Tibial artery (tissue), 4 donors: ENCODE measurements at regions not wholly inside any gene's neighbourhood (a gene's known extent, or its start where the extent isn't known, plus 50 kb on each side); places are given as distances from the start of the nearest gene placed in this dataset.

Experiments
- DNase-seq, 2 donors: peaks; one replicate each; pipeline ENCODE4 v3.0.0-alpha.2; 2019
- H3K27ac ChIP-seq, 2 donors: fragments of 200-600 bp; sonication (generic) in 1 of 2; 1 replicate in 1 of 2; 2 replicates in 1 of 2; pipeline ENCODE4 v1.5.1; 2018 to 2019; ENCODE audit warnings: mild to moderate bottlenecking in 1 of 2
- H3K27me3 ChIP-seq, 2 donors: fragments of 200-600 bp; sonication (generic) in 1 of 2; one replicate each; pipeline versions ENCODE4 v1.5.1 to v1.6.0; 2016 to 2019
- H3K36me3 ChIP-seq, 3 donors: fragments of 200-600 bp; sonication (generic) in 2 of 3; one replicate each; pipeline ENCODE4 v1.5.1; 2016 to 2019; ENCODE audit warnings: mild to moderate bottlenecking in 2 of 3
- H3K4me1 ChIP-seq, 4 donors: fragments of 200-600 bp; sonication (generic) in 2 of 4; 1 replicate in 3 of 4; 2 replicates in 1 of 4; pipeline ENCODE4 v1.5.1; 2016 to 2019
- H3K4me3 ChIP-seq, 2 donors: fragments of 200-600 bp; sonication (generic) in 1 of 2; 1 replicate in 1 of 2; 2 replicates in 1 of 2; pipeline ENCODE4 v1.5.1; 2018 to 2019; ENCODE audit warnings: mild to moderate bottlenecking in 2 of 2
- H3K9me3 ChIP-seq, 3 donors: fragments of 200-600 bp; sonication (generic) in 1 of 3; one replicate each; pipeline ENCODE4 v1.5.1; 2016 to 2019
- intact Hi-C: fragments of 100-400 bp; cut with DNase I; formaldehyde crosslinking; loops from one replicate; pipeline ENCODE4 v1.15.0; 2023; ENCODE audit warnings: low total_unique reads
- TF ChIP-seq, protein P1 (sequence below), 2 experiments: fragments of 200-600 bp in 1 of 2; fragments of 450-650 bp in 1 of 2; IDR thresholded peaks; one replicate each; pipeline ENCODE4 v1.5.1; 2017 to 2019; ENCODE audit warnings: antibody characterized with exemption in 2 of 2, mild to moderate bottlenecking in 1 of 2, moderate library complexity in 1 of 2

DNA sequence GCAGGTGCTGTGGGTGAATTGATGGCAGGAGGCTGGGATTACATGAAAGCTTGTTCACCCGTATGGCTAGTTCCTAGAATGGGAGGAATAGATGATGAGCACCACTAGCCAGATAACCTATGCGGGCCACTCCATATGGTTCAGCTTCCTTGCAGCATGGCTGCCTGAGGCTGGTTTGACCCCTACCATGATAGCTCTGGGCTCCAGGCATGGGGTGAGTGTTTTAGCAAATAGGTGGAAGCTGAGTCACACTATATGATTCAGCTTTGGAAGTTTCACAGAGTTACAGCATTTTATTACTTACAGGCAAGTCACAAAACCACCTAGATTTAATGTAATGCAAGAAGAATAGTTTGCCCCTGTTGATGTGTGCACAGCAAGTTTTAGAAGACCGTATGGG is 603.2 kb downstream of the STIM2 start:
- intact Hi-C loops: no loop called here
- TF ChIP-seq, protein P1, sequence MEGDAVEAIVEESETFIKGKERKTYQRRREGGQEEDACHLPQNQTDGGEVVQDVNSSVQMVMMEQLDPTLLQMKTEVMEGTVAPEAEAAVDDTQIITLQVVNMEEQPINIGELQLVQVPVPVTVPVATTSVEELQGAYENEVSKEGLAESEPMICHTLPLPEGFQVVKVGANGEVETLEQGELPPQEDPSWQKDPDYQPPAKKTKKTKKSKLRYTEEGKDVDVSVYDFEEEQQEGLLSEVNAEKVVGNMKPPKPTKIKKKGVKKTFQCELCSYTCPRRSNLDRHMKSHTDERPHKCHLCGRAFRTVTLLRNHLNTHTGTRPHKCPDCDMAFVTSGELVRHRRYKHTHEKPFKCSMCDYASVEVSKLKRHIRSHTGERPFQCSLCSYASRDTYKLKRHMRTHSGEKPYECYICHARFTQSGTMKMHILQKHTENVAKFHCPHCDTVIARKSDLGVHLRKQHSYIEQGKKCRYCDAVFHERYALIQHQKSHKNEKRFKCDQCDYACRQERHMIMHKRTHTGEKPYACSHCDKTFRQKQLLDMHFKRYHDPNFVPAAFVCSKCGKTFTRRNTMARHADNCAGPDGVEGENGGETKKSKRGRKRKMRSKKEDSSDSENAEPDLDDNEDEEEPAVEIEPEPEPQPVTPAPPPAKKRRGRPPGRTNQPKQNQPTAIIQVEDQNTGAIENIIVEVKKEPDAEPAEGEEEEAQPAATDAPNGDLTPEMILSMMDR (IDR thresholded peaks at IDR 0.05): no peak
- H3K4me3 ChIP-seq: no peak overlapping the region
- no peaks in the 10 kb centered on the region for H3K9me3 ChIP-seq
- H3K27me3 ChIP-seq: no peaks in the 10 kb centered on the region
- H3K36me3 ChIP-seq: no peaks in the 10 kb centered on the region
- no peak for DNase-seq
- H3K4me1 ChIP-seq: no peaks in the 10 kb centered on the region
- H3K27ac ChIP-seq: no peak overlapping the region

DNA sequence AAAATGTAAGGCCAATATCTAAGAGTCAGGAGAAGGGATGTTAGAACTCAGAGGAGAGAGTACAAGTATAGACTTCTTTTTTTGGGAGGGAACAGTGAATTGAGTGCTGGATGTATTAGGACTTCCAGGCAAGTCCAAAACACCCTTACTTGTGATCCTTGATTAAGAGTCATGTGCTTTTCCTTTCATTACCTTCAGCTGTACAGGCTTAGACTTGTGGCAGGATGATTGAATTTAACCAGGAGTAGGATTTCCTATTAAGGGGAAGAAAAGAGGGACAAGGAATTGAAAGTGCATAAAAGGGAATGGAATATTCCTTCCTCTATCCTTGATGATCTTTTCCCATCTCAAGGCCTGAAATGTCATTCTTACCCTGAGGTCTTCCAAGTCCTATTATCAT is 606.7 kb downstream of the STIM2 start:
- DNase-seq: no peak
- TF ChIP-seq, protein P1 (IDR thresholded peaks at IDR 0.05): no peak
- H3K36me3 ChIP-seq: no peaks in the 10 kb centered on the region

DNA sequence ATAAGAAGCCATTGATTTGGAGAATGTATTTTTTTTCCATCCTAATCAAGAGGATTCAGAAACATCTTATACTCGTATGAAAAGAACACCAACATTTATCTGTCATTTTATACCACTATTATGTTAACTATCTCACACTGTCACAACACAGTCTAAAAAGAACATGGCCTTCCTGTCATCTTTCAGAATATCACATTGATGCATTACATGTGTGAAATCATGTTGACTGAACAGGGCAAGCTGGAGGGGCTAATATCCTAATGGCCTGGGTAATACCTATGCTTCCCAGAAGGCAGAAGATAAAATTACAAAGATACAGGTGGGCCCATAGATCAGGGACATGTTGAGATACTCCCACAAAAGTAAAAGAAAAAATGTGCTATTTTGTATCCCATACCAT is 611.7 kb downstream of the STIM2 start:
- H3K4me1 ChIP-seq: no peaks in the 10 kb centered on the region
- H3K36me3 ChIP-seq: no peaks in the 10 kb centered on the region
- H3K27me3 ChIP-seq: no peaks in the 10 kb centered on the region
- no peak overlapping the region for H3K4me3 ChIP-seq
- no peak for DNase-seq
- intact Hi-C loops: no loop called here
- TF ChIP-seq, protein P1 (IDR thresholded peaks at IDR 0.05): no peak
- no peaks in the 10 kb centered on the region for H3K9me3 ChIP-seq
- H3K27ac ChIP-seq: no peak overlapping the region

More for the DNA sequence above, 606.7 kb downstream of the STIM2 start:
- Histone ChIP-seq H3K27me3 (no peaks in the 10 kb centered on the region), H3K9me3 (no peaks in the 10 kb centered on the region), H3K4me3 (no peak overlapping the region), H3K4me1 (no peaks in the 10 kb centered on the region), H3K27ac (no peak overlapping the region)
- intact Hi-C loops: no loop called here

DNA sequence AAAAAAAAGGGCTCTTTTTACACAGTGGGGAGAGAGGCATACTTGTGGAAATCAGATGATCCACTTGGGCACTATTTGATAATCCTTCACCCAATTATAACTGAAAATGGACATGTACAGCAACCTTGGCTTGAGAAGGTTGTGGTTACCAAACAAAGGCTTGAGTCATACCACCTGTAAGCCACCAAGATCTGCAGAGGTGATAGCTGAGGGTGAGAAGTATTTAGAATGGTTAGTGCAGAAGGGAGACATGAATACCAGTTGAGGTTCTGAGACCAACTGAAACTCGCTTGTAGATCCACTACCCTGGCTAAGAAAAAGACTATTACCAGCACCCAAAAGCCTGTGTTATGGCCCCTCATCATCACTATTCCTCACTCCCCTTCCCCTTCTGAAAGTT is 614.0 kb downstream of the STIM2 start:
- intact Hi-C loops: no loop called here
- Histone ChIP-seq H3K4me1 (no peaks in the 10 kb centered on the region), H3K27ac (no peak overlapping the region), H3K4me3 (no peak overlapping the region), H3K27me3 (no peaks in the 10 kb centered on the region), H3K36me3 (no peaks in the 10 kb centered on the region), H3K9me3 (no peaks in the 10 kb centered on the region)
- TF ChIP-seq, protein P1 (IDR thresholded peaks at IDR 0.05): no peak
- no peak for DNase-seq

DNA sequence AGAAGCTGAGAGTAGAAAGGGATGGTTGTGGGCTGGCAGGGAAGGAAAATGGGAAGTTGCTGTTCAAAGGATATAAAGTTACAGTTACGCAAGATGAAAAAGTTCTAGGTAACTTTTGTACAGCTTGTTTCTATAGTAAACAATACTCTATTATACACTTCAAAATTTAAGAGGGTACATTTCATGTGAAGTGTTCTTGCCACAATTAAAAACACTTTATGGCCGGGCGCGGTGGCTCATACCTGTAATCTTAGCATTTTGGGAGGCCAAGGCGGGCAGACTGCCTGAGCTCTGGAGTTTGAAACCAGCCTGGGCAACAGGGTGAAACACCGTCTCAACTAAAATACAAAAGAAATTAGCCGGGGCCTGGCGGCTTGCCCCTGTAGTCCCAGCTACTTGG is 623.6 kb downstream of the STIM2 start:
- H3K36me3 ChIP-seq: no peaks in the 10 kb centered on the region
- no peaks in the 10 kb centered on the region for H3K4me1 ChIP-seq
- no peak overlapping the region for H3K4me3 ChIP-seq
- DNase-seq: no peak
- TF ChIP-seq, protein P1 (IDR thresholded peaks at IDR 0.05): no peak
- no peaks in the 10 kb centered on the region for H3K27me3 ChIP-seq
- intact Hi-C loops: no loop called here
- no peaks in the 10 kb centered on the region for H3K9me3 ChIP-seq
- no peak overlapping the region for H3K27ac ChIP-seq

DNA sequence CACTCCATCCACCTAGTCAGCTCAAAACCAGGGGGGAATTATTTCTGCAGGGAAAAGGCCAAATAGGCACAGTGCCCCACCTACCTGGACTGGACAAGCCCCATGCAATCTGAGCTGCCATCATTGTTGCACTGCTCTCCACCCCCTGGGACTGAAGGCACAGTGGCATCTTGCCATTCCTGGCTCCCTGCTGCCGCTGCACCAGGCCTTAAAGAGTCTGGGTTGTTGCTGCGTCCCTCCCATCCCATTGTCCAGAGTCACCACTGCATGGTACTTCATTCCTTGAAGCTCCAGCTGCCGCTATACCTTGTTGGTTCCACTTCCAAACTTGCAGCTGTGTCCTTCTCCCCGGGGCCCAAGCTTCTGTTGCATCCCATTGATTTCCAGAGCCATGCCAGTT is 629.7 kb downstream of the STIM2 start:
- no peak for DNase-seq
- no peaks in the 10 kb centered on the region for H3K27me3 ChIP-seq
- no peaks in the 10 kb centered on the region for H3K9me3 ChIP-seq
- no peak overlapping the region for H3K4me3 ChIP-seq
- H3K4me1 ChIP-seq: no peaks in the 10 kb centered on the region
- intact Hi-C loops: no loop called here
- TF ChIP-seq, protein P1 (IDR thresholded peaks at IDR 0.05): no peak
- H3K36me3 ChIP-seq: no peaks in the 10 kb centered on the region
- no peak overlapping the region for H3K27ac ChIP-seq
